Nephron progenitor cell (in vitro differentiated cells): ENCODE measurements at regions not wholly inside any gene's neighbourhood (a gene's known extent, or its start where the extent isn't known, plus 50 kb on each side); places are given as distances from the start of the nearest gene placed in this dataset.

Experiments
- DNase-seq: peaks from one replicate; pipeline ENCODE4 v3.0.0; 2021
- H3K27ac Mint-ChIP-seq: 2 replicates; pipeline ENCODE4 v1.8.0; 2021; ENCODE audit warnings: mild to moderate bottlenecking, moderate library complexity, mixed read lengths
- H3K27me3 Mint-ChIP-seq: 2 replicates; pipeline ENCODE4 v1.8.0; 2021; ENCODE audit warnings: mild to moderate bottlenecking, low read depth, mixed read lengths; ENCODE audit not compliant: poor library complexity
- H3K36me3 Mint-ChIP-seq: 2 replicates; pipeline ENCODE4 v1.8.0; 2021; ENCODE audit warnings: low read depth, mixed read lengths
- H3K4me1 Mint-ChIP-seq: 2 replicates; pipeline ENCODE4 v1.8.0; 2021; ENCODE audit warnings: mixed read lengths
- H3K4me3 Mint-ChIP-seq: 2 replicates; pipeline ENCODE4 v1.8.0; 2021; ENCODE audit warnings: mild to moderate bottlenecking, moderate library complexity, mixed read lengths
- H3K9me3 Mint-ChIP-seq: 2 replicates; pipeline ENCODE4 v1.8.0; 2021; ENCODE audit warnings: mild to moderate bottlenecking, moderate library complexity, mixed read lengths
- TF ChIP-seq, protein P1 (sequence below): fragments of 200-600 bp; sonication (generic); IDR thresholded peaks from 2 replicates; pipeline ENCODE4 v1.5.0; 2021; ENCODE audit warnings: antibody characterized with exemption

GRCh38 chr14:37901978-37902377, 305.7 kb upstream of the SSTR1 start:
- TF ChIP-seq, protein P1, sequence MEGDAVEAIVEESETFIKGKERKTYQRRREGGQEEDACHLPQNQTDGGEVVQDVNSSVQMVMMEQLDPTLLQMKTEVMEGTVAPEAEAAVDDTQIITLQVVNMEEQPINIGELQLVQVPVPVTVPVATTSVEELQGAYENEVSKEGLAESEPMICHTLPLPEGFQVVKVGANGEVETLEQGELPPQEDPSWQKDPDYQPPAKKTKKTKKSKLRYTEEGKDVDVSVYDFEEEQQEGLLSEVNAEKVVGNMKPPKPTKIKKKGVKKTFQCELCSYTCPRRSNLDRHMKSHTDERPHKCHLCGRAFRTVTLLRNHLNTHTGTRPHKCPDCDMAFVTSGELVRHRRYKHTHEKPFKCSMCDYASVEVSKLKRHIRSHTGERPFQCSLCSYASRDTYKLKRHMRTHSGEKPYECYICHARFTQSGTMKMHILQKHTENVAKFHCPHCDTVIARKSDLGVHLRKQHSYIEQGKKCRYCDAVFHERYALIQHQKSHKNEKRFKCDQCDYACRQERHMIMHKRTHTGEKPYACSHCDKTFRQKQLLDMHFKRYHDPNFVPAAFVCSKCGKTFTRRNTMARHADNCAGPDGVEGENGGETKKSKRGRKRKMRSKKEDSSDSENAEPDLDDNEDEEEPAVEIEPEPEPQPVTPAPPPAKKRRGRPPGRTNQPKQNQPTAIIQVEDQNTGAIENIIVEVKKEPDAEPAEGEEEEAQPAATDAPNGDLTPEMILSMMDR: no peak
- Mint-ChIP-seq H3K4me3 (no peak overlapping the region), H3K4me1 (no peaks in the 10 kb centered on the region), H3K27ac (no peak overlapping the region), H3K27me3 (peaks cover 7% of the 10 kb centered on the region), H3K9me3 (no peaks in the 10 kb centered on the region), H3K36me3 (no peaks in the 10 kb centered on the region)
- DNase-seq: no peak

DNA sequence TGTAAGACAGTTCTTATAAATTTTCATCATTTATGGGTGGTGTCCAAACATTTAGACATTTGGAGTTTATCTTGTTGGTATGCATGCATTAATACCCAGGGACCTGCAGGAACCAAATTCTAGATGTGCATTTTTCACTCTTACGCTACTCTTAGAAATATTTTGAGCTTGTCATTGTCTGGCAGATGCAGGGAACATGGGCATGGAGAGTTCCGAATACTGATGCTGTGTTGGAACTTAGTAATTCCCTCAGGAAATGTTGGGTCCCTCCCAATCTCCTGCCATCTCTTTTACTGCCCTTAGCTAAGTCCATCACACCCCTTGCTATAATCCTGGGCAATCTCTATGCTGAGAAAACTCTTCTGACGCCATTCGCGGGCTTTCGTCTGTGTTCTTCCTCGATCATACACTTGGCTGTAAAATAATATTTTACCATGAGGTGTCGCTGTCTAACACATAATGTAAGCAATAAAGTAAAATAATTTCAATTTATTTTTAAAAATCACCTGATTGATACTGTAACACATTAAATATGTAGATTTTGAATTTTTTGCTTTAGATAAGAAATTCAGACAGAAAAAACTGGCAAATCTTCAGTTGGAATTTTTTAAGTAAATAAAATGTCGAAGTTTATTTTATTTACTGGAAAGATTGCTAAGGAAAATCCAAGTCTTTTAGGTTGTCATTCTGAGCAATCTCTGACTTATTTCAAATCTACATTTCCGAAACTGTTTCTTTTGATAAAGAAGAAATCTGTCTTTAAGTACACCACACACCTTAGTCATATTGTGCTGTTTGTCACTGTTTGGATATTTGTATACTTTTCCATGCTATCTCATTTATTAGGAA, 304.1 kb upstream of the SSTR1 start:
- H3K27me3 Mint-ChIP-seq: peaks cover 7% of the 10 kb centered on the region
- H3K4me3 Mint-ChIP-seq: no peak overlapping the region
- DNase-seq: peak; percentile 21
- TF ChIP-seq, protein P1: peak; percentile 59
- no peaks in the 10 kb centered on the region for H3K36me3 Mint-ChIP-seq
- no peak overlapping the region for H3K27ac Mint-ChIP-seq
- no peaks in the 10 kb centered on the region for H3K9me3 Mint-ChIP-seq
- no peaks in the 10 kb centered on the region for H3K4me1 Mint-ChIP-seq

- Mint-ChIP-seq H3K4me1 (no peaks in the 10 kb centered on the region), H3K4me3 (no peak overlapping the region), H3K27ac (no peak overlapping the region)
Observed at GRCh38 chr14:37924622-37925021, 283.1 kb upstream of the SSTR1 start.

GRCh38 chr14:37932008-37932407, 275.7 kb upstream of the SSTR1 start:
- DNase-seq: no peak
- no peaks in the 10 kb centered on the region for H3K9me3 Mint-ChIP-seq
- no peaks in the 10 kb centered on the region for H3K36me3 Mint-ChIP-seq
- peaks cover 12% of the 10 kb centered on the region for H3K27me3 Mint-ChIP-seq
- no peak overlapping the region for H3K4me3 Mint-ChIP-seq
- H3K27ac Mint-ChIP-seq: no peak overlapping the region
- H3K4me1 Mint-ChIP-seq: no peaks in the 10 kb centered on the region
- TF ChIP-seq, protein P1: no peak

More at GRCh38 chr14:37924622-37925021, 283.1 kb upstream of the SSTR1 start:
- no peak for DNase-seq
- Mint-ChIP-seq H3K9me3 (peaks cover 15% of the 10 kb centered on the region), H3K36me3 (no peaks in the 10 kb centered on the region), H3K27me3 (peaks cover 12% of the 10 kb centered on the region)
- TF ChIP-seq, protein P1: no peak

GRCh38 chr14:37932481-37932880, 275.2 kb upstream of the SSTR1 start:
- H3K4me1 Mint-ChIP-seq: no peaks in the 10 kb centered on the region
- H3K36me3 Mint-ChIP-seq: no peaks in the 10 kb centered on the region
- TF ChIP-seq, protein P1: no peak
- no peak for DNase-seq
- H3K4me3 Mint-ChIP-seq: no peak overlapping the region
- H3K9me3 Mint-ChIP-seq: no peaks in the 10 kb centered on the region
- no peak overlapping the region for H3K27ac Mint-ChIP-seq
- H3K27me3 Mint-ChIP-seq: peaks cover 8% of the 10 kb centered on the region

GRCh38 chr14:37936971-37937370, 270.7 kb upstream of the SSTR1 start:
- no peaks in the 10 kb centered on the region for H3K9me3 Mint-ChIP-seq
- TF ChIP-seq, protein P1: no peak
- H3K4me1 Mint-ChIP-seq: no peaks in the 10 kb centered on the region
- H3K27me3 Mint-ChIP-seq: no peaks in the 10 kb centered on the region
- no peaks in the 10 kb centered on the region for H3K36me3 Mint-ChIP-seq
- no peak for DNase-seq
- no peak overlapping the region for H3K27ac Mint-ChIP-seq
- no peak overlapping the region for H3K4me3 Mint-ChIP-seq
